ENCODE measurements at regions not wholly inside any gene's neighbourhood (a gene's known extent, or its start where the extent isn't known, plus 50 kb on each side); places are given as distances from the start of the nearest gene placed in this dataset.

DNA sequence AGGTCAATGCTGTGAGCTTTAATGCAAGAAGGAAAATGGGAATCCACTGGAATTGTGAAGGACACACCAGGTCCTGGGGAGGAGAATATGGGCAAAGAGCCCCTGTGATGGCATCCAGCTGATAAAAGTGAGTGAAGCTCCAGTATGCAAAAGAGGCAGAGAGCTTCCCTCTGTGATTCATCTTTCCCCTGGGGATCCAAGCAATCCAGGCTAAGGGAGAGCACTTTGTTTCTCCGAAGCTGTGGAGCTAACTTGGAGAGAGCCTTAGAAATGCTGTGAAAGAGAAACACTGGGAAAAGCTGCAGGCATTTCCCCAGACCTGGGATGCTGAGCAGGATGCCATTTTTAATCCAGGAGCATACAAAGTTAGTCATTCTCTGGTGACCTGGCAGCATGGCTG lies 489.5 kb downstream of the SH2D4B start:
- Histone ChIP-seq H3K4me1 (no peaks in the 10 kb centered on the region), H3K36me3 (no peaks in the 10 kb centered on the region), H3K9me3 (no peaks in the 10 kb centered on the region), H3K4me3 (no peak overlapping the region), H3K27me3 (no peaks in the 10 kb centered on the region), H3K27ac (no peak overlapping the region)
- no peak for DNase-seq (ENCODE audit: extremely low spot score in 2 of 2)
- no peak for TF ChIP-seq POLR2AphosphoS5 (IDR thresholded peaks at IDR 0.05; ENCODE audit: insufficient read depth in 1 of 2, low read depth in 1 of 2)
- TF ChIP-seq, protein P1, sequence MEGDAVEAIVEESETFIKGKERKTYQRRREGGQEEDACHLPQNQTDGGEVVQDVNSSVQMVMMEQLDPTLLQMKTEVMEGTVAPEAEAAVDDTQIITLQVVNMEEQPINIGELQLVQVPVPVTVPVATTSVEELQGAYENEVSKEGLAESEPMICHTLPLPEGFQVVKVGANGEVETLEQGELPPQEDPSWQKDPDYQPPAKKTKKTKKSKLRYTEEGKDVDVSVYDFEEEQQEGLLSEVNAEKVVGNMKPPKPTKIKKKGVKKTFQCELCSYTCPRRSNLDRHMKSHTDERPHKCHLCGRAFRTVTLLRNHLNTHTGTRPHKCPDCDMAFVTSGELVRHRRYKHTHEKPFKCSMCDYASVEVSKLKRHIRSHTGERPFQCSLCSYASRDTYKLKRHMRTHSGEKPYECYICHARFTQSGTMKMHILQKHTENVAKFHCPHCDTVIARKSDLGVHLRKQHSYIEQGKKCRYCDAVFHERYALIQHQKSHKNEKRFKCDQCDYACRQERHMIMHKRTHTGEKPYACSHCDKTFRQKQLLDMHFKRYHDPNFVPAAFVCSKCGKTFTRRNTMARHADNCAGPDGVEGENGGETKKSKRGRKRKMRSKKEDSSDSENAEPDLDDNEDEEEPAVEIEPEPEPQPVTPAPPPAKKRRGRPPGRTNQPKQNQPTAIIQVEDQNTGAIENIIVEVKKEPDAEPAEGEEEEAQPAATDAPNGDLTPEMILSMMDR (IDR thresholded peaks at IDR 0.05) = no peak
- TF ChIP-seq POLR2A (IDR thresholded peaks at IDR 0.05) = no peak
- intact Hi-C loops (cut with DNase I) = no loop called here

DNA sequence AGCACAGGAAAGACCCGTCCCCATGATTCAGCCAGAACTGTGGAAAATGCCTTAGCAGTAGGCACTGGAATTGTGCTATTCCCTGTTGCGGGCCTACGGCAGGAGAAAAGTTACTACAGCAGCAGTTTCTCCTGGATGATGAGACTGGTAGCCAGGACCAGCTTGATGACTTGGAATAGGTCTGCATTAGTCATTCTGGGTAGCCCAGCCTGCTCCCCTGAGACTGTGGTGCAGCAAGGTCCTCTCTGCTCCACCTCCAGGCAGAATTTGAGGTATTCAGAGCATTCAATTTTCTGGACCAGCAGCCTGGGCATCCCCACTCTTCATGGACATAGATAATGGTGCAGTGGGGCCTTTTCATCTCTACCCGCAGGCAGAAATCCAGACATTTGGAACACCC lies 490.0 kb downstream of the SH2D4B start:
- no peak overlapping the region for H3K4me3 ChIP-seq
- H3K27ac ChIP-seq = no peak overlapping the region
- intact Hi-C loops (cut with DNase I) = no loop called here
- H3K27me3 ChIP-seq = no peaks in the 10 kb centered on the region
- TF ChIP-seq POLR2A (IDR thresholded peaks at IDR 0.05) (no peak), POLR2AphosphoS5 (IDR thresholded peaks at IDR 0.05; ENCODE audit: insufficient read depth in 1 of 2, low read depth in 1 of 2) (no peak)
- TF ChIP-seq, protein P1 (IDR thresholded peaks at IDR 0.05) = no peak
- no peaks in the 10 kb centered on the region for H3K36me3 ChIP-seq
- H3K4me1 ChIP-seq = no peaks in the 10 kb centered on the region
- H3K9me3 ChIP-seq = no peaks in the 10 kb centered on the region
- DNase-seq (ENCODE audit: extremely low spot score in 2 of 2) = no peak

DNA sequence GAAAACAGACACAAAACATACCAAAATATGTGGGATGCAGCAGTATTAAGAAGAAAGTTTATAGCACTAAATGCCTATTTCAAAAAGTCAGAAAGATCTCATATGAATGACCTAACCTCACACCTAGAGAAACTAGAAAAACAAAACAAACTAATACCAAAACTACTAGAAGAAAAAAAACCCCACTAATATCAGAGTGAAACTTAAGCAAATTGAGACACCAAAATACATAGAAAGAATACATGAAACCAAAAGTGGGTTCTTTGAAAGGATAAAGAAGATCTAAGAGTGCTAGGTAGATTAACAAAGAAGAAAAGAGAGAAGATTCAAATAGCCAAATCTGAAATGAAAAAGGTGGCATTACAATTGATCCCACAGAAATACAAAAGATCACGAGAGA lies 494.1 kb downstream of the SH2D4B start:
- TF ChIP-seq, protein P1 (IDR thresholded peaks at IDR 0.05) = no peak
- TF ChIP-seq POLR2AphosphoS5 (IDR thresholded peaks at IDR 0.05; ENCODE audit: insufficient read depth in 1 of 2, low read depth in 1 of 2) (no peak), POLR2A (IDR thresholded peaks at IDR 0.05) (no peak)
- H3K9me3 ChIP-seq = no peaks in the 10 kb centered on the region
- no peaks in the 10 kb centered on the region for H3K27me3 ChIP-seq
- no peak overlapping the region for H3K4me3 ChIP-seq
- no peaks in the 10 kb centered on the region for H3K4me1 ChIP-seq
- H3K36me3 ChIP-seq = no peaks in the 10 kb centered on the region
- intact Hi-C loops (cut with DNase I) = no loop called here
- H3K27ac ChIP-seq = no peak overlapping the region
- DNase-seq (ENCODE audit: extremely low spot score in 2 of 2) = no peak

DNA sequence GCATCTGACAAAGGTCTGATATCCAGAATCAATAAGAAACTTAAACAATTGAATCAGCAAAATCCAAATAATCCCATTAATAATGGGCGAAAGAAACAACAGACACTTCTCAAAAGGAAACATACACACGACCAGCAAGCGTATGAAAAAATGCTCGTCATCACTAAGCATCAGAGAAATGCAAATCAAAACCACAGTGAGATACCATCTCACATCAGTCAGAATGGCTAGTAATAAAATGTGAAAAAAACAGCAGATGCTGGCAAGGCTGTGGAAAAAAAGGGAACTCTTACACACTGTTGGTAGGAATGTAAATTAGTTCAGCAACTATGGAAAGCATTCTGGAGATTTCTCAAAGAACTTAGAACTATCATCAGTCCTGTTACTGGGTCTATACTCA lies 496.7 kb downstream of the SH2D4B start:
- no peak for DNase-seq (ENCODE audit: extremely low spot score in 2 of 2)
- Histone ChIP-seq H3K27ac (no peak overlapping the region), H3K36me3 (no peaks in the 10 kb centered on the region), H3K27me3 (no peaks in the 10 kb centered on the region), H3K4me3 (no peak overlapping the region), H3K4me1 (no peaks in the 10 kb centered on the region), H3K9me3 (no peaks in the 10 kb centered on the region)
- intact Hi-C loops (cut with DNase I) = no loop called here
- TF ChIP-seq POLR2A (IDR thresholded peaks at IDR 0.05) (no peak), POLR2AphosphoS5 (IDR thresholded peaks at IDR 0.05; ENCODE audit: insufficient read depth in 1 of 2, low read depth in 1 of 2) (no peak)

DNA sequence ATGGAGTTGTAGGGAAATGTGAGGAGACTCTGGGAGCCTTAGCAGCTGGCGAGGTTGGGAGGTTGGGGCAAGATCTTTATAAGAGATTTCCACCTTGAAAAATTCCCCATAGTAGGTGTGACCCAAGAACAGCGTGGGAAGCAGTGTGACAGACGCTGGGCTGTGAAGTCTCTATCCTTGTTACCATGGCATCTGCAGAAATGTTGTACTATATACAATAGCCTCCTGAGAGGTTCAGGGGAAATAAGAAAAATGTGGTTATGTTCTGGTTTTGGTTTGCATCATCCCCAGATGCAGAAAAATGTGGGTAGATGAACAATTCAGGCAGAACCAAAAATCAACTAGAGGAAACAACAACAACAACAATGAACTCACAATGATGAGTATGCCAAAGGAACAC lies 498.6 kb downstream of the SH2D4B start:
- intact Hi-C loops (cut with DNase I) = no loop called here
- Histone ChIP-seq H3K4me3 (no peak overlapping the region), H3K27me3 (no peaks in the 10 kb centered on the region), H3K36me3 (no peaks in the 10 kb centered on the region), H3K9me3 (no peaks in the 10 kb centered on the region), H3K27ac (no peak overlapping the region), H3K4me1 (no peaks in the 10 kb centered on the region)
- TF ChIP-seq POLR2A (IDR thresholded peaks at IDR 0.05) (no peak), POLR2AphosphoS5 (IDR thresholded peaks at IDR 0.05; ENCODE audit: insufficient read depth in 1 of 2, low read depth in 1 of 2) (no peak)
- TF ChIP-seq, protein P1 (IDR thresholded peaks at IDR 0.05) = no peak
- no peak for DNase-seq (ENCODE audit: extremely low spot score in 2 of 2)

DNA sequence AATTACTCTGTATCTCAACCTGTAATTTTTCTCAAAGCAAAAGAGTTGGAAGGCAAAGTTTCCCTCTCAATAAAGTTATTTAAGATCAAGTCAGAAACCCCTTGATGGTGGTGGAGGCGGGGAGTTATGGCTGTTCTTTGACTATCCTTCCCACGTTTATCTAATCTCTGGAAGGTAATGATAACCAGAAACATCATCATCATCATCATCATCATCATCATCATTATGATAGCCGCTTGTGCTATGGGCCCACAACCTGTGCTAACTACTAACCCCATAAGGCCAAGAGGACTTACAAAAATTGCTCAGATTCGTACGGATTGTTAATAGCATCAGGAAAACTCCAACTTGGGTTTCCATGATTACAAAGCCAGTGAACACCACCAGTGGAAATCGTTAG lies 502.3 kb downstream of the SH2D4B start:
- Histone ChIP-seq H3K36me3 (no peaks in the 10 kb centered on the region), H3K27me3 (no peaks in the 10 kb centered on the region), H3K9me3 (no peaks in the 10 kb centered on the region), H3K4me3 (no peak overlapping the region), H3K4me1 (no peaks in the 10 kb centered on the region), H3K27ac (no peak overlapping the region)
- TF ChIP-seq POLR2A (IDR thresholded peaks at IDR 0.05) = no peak
- no peak for TF ChIP-seq POLR2AphosphoS5 (IDR thresholded peaks at IDR 0.05; ENCODE audit: insufficient read depth in 1 of 2, low read depth in 1 of 2)
- TF ChIP-seq, protein P1 (IDR thresholded peaks at IDR 0.05) = no peak
- no peak for DNase-seq (ENCODE audit: extremely low spot score in 2 of 2)
- intact Hi-C loops (cut with DNase I) = no loop called here
